Neuronal stem cell (in vitro differentiated cells): ENCODE measurements at regions not wholly inside any gene's neighbourhood (a gene's known extent, or its start where the extent isn't known, plus 50 kb on each side); places are given as distances from the start of the nearest gene placed in this dataset.

Source experiments
- DNase-seq: peaks from one replicate; pipeline ENCODE4 v3.0.0-alpha.2; 2013; ENCODE audit warnings: low spot score
- H2AFZ ChIP-seq: one replicate; pipeline ENCODE4 v1.6.1; 2013; ENCODE audit warnings: mild to moderate bottlenecking, low read length, inconsistent platforms
- H2AK5ac ChIP-seq: 2 replicates; pipeline ENCODE4 v1.6.1; 2013; ENCODE audit warnings: low read depth, mild to moderate bottlenecking, inconsistent platforms, low read length, moderate library complexity, mixed read lengths
- H2BK120ac ChIP-seq: 2 replicates; pipeline ENCODE4 v1.6.1; 2013; ENCODE audit warnings: low read depth, mild to moderate bottlenecking, inconsistent platforms, low read length, moderate library complexity, mixed read lengths
- H2BK12ac ChIP-seq: one replicate; pipeline ENCODE4 v1.6.1; 2013; ENCODE audit warnings: low read length, inconsistent platforms
- H2BK15ac ChIP-seq: 2 replicates; pipeline ENCODE4 v1.6.1; 2013; ENCODE audit warnings: mild to moderate bottlenecking, low read length, inconsistent platforms, mixed read lengths
- H2BK5ac ChIP-seq: one replicate; pipeline ENCODE4 v1.6.1; 2013; ENCODE audit warnings: inconsistent platforms, mild to moderate bottlenecking, low read length, moderate library complexity
- H3K14ac ChIP-seq: one replicate; pipeline ENCODE4 v1.6.1; 2013; ENCODE audit warnings: low read length, inconsistent platforms
- H3K18ac ChIP-seq: 2 replicates; pipeline ENCODE4 v1.6.1; 2013; ENCODE audit warnings: low read length, inconsistent platforms
- H3K23ac ChIP-seq: 2 replicates; pipeline ENCODE4 v1.6.1; 2013; ENCODE audit warnings: low read depth, mild to moderate bottlenecking, mixed read lengths, low read length, inconsistent platforms; ENCODE audit not compliant: poor library complexity
- H3K27ac ChIP-seq: replicated peaks from 3 replicates; pipeline ENCODE4 v1.5.1; 2013; ENCODE audit warnings: low read length, inconsistent platforms
- H3K27me3 ChIP-seq, 3 experiments: 2 replicates each; pipeline ENCODE4 v1.6.1; 2013; ENCODE audit warnings: low read length in 3 of 3, mild to moderate bottlenecking in 2 of 3, inconsistent platforms in 1 of 3, low read depth in 1 of 3, mixed read lengths in 1 of 3, moderate library complexity in 1 of 3; ENCODE audit not compliant: control insufficient read depth in 3 of 3, insufficient read depth in 3 of 3
- H3K36me3 ChIP-seq, 2 donors: replicated peaks in 1 of 2; 2 replicates each; pipeline ENCODE4 v1.6.1; 2013; ENCODE audit warnings: low read length in 2 of 2; ENCODE audit not compliant: control insufficient read depth in 2 of 2, insufficient read depth in 2 of 2
- H3K4ac ChIP-seq: 2 replicates; pipeline ENCODE4 v1.6.1; 2013; ENCODE audit warnings: inconsistent platforms, mild to moderate bottlenecking, low read length, moderate library complexity
- H3K4me1 ChIP-seq, 2 donors: 1 replicate in 1 of 2; 2 replicates in 1 of 2; pipeline ENCODE4 v1.6.1; 2013; ENCODE audit warnings: low read length in 2 of 2, low read depth in 1 of 2; ENCODE audit not compliant: control insufficient read depth in 2 of 2, insufficient read depth in 1 of 2
- H3K4me2 ChIP-seq: one replicate; pipeline ENCODE4 v1.6.1; 2013; ENCODE audit warnings: mild to moderate bottlenecking, low read length, inconsistent platforms; ENCODE audit not compliant: insufficient read depth, poor library complexity, severe bottlenecking
- H3K4me3 ChIP-seq, 2 donors: 2 replicates each; pipeline ENCODE4 v1.5.1; 2013; ENCODE audit warnings: low read length in 2 of 2, mild to moderate bottlenecking in 2 of 2, inconsistent platforms in 1 of 2, moderate library complexity in 1 of 2
- H3K79me1 ChIP-seq: one replicate; pipeline ENCODE4 v1.6.1; 2013; ENCODE audit warnings: low read depth, mild to moderate bottlenecking, inconsistent platforms, low read length, moderate library complexity
- H3K9ac ChIP-seq: one replicate; pipeline ENCODE4 v1.6.1; 2013; ENCODE audit warnings: mild to moderate bottlenecking, low read depth, low read length, inconsistent platforms; ENCODE audit not compliant: poor library complexity
- H3K9me3 ChIP-seq, 2 donors: replicated peaks in 1 of 2; 2 replicates each; pipeline versions ENCODE3 to v1.6.1; 2013; ENCODE audit warnings: low read length in 2 of 2, mild to moderate bottlenecking in 2 of 2, inconsistent platforms in 1 of 2, low read depth in 1 of 2, mixed read lengths in 1 of 2, moderate library complexity in 1 of 2; ENCODE audit not compliant: control insufficient read depth in 2 of 2, insufficient read depth in 1 of 2
- H4K8ac ChIP-seq: one replicate; pipeline ENCODE4 v1.6.1; 2013; ENCODE audit warnings: low read depth, mild to moderate bottlenecking, inconsistent platforms, low read length, moderate library complexity
- H4K91ac ChIP-seq: one replicate; pipeline ENCODE4 v1.6.1; 2013; ENCODE audit warnings: low read length, low read depth, mild to moderate bottlenecking, inconsistent platforms; ENCODE audit not compliant: poor library complexity
- WGBS, 2 donors: extraction: QIAGEN DNeasy Blood & Tissue Kit; methylation state at CpG; one replicate each; pipeline ENCODE4 v1.1.7; 2013; ENCODE audit warnings: missing lambda C conversion rate in 2 of 2, mixed read lengths in 1 of 2; ENCODE audit not compliant: insufficient read length in 2 of 2, insufficient replicate concordance in 1 of 2; ENCODE audit errors: extremely low coverage in 2 of 2; 5-methylcytosine and 5-hydroxymethylcytosine counted together

- Histone ChIP-seq H3K18ac (no peak overlapping the region), H3K4me2 (no peak overlapping the region), H3K79me1 (no peaks in the 10 kb centered on the region), H4K91ac (no peak overlapping the region), H2BK12ac (no peak overlapping the region), H3K23ac (no peak overlapping the region), H3K4ac (no peak overlapping the region), H3K36me3 (no peaks in the 10 kb centered on the region), H2BK120ac (no peak overlapping the region), H2BK15ac (no peak overlapping the region), H3K27ac (no peak overlapping the region), H3K4me3 (no peak overlapping the region), H2AFZ (no peak overlapping the region), H2AK5ac (no peak overlapping the region), H3K4me1 (no peaks in the 10 kb centered on the region), H3K9ac (no peak overlapping the region), H3K27me3 (no peaks in the 10 kb centered on the region), H2BK5ac (no peak overlapping the region), H3K9me3 (no peaks in the 10 kb centered on the region), H4K8ac (no peak overlapping the region), H3K14ac (no peak overlapping the region)
- no CpG with 5 or more reads among the region's 1 CpG for WGBS, 2 donors
- no peak for DNase-seq
Observed at GRCh38 chr7:136122026-136122425, 144.9 kb upstream of the MTPN start.

- Histone ChIP-seq H4K8ac (no peak overlapping the region), H2BK15ac (no peak overlapping the region), H3K23ac (no peak overlapping the region), H3K18ac (no peak overlapping the region), H3K36me3 (no peaks in the 10 kb centered on the region), H3K4me3 (no peak overlapping the region), H3K27me3 (no peaks in the 10 kb centered on the region), H3K14ac (no peak overlapping the region), H2AK5ac (no peak overlapping the region), H2AFZ (no peak overlapping the region), H2BK120ac (no peak overlapping the region), H3K4me2 (no peak overlapping the region), H4K91ac (no peak overlapping the region), H2BK5ac (no peak overlapping the region), H2BK12ac (no peak overlapping the region), H3K4ac (no peak overlapping the region), H3K79me1 (peaks cover 2% of the 10 kb centered on the region), H3K27ac (no peak overlapping the region), H3K9ac (no peak overlapping the region), H3K4me1 (no peaks in the 10 kb centered on the region), H3K9me3 (no peaks in the 10 kb centered on the region)
- no peak for DNase-seq
- no CpG with 5 or more reads among the region's 7 CpGs for WGBS, 2 donors
Observed at GRCh38 chr7:136117539-136117938, 140.4 kb upstream of the MTPN start.

- Histone ChIP-seq H2BK5ac (no peak overlapping the region), H3K14ac (no peak overlapping the region), H3K4me2 (no peak overlapping the region), H3K4ac (no peak overlapping the region), H3K9me3 (no peaks in the 10 kb centered on the region), H4K8ac (no peak overlapping the region), H3K27me3 (no peaks in the 10 kb centered on the region), H3K36me3 (no peaks in the 10 kb centered on the region), H3K27ac (no peak overlapping the region), H3K4me3 (no peak overlapping the region), H2AK5ac (no peak overlapping the region), H3K79me1 (peaks cover 2% of the 10 kb centered on the region), H3K18ac (no peak overlapping the region), H4K91ac (no peak overlapping the region), H3K9ac (no peak overlapping the region), H2BK15ac (no peak overlapping the region), H2AFZ (no peak overlapping the region), H3K4me1 (no peaks in the 10 kb centered on the region), H3K23ac (no peak overlapping the region), H2BK120ac (no peak overlapping the region), H2BK12ac (no peak overlapping the region)
- no peak for DNase-seq
- no CpG with 5 or more reads among the region's 11 CpGs for WGBS, 2 donors
Observed at GRCh38 chr7:136116186-136116585, 139.0 kb upstream of the MTPN start.

- H3K36me3 ChIP-seq = no peaks in the 10 kb centered on the region
- H2AK5ac ChIP-seq = peak overlapping the region; percentile 16
- H3K4me3 ChIP-seq = no peak overlapping the region
- DNase-seq = peak; percentile 30
- no peaks in the 10 kb centered on the region for H3K4me1 ChIP-seq
- no peak overlapping the region for H2BK120ac ChIP-seq
- no peaks in the 10 kb centered on the region for H3K27me3 ChIP-seq
- H3K9ac ChIP-seq = no peak overlapping the region
- H3K4ac ChIP-seq = no peak overlapping the region
- peak overlapping the region; percentile 8 for H2BK15ac ChIP-seq
- no peak overlapping the region for H3K27ac ChIP-seq
- no peak overlapping the region for H3K14ac ChIP-seq
- H2BK5ac ChIP-seq = no peak overlapping the region
- no peak overlapping the region for H3K18ac ChIP-seq
- H3K4me2 ChIP-seq = no peak overlapping the region
- no CpG with 5 or more reads among the region's 21 CpGs for WGBS, 2 donors
- H3K79me1 ChIP-seq = peaks cover 2% of the 10 kb centered on the region
- no peak overlapping the region for H4K8ac ChIP-seq
- no peak overlapping the region for H4K91ac ChIP-seq
- H3K23ac ChIP-seq = no peak overlapping the region
- no peak overlapping the region for H2BK12ac ChIP-seq
- H3K9me3 ChIP-seq = no peaks in the 10 kb centered on the region
- peak overlapping the region; percentile 67 for H2AFZ ChIP-seq
Observed at GRCh38 chr7:136114966-136115762, 138.0 kb upstream of the MTPN start.
